ENCODE measurements at regions not wholly inside any gene's neighbourhood (a gene's known extent, or its start where the extent isn't known, plus 50 kb on each side); places are given as distances from the start of the nearest gene placed in this dataset.

GRCh38 chrX:148417934-148418333, 82.5 kb upstream of the AFF2 start:
- TF ChIP-seq CTCF (IDR thresholded peaks at IDR 0.05; ENCODE audit: borderline replicate concordance, extremely low read depth, low read length, poor library complexity, severe bottlenecking) (no peak), EZH2 (IDR thresholded peaks at IDR 0.05; ENCODE audit: borderline replicate concordance, low read depth, low read length, severe bottlenecking) (no peak)

Measured in DND-41 (cell line).